H1 (cell line): ENCODE measurements at regions not wholly inside any gene's neighbourhood (a gene's known extent, or its start where the extent isn't known, plus 50 kb on each side); places are given as distances from the start of the nearest gene placed in this dataset.

Experiments used
- CTCF ChIA-PET: fragments of 300-600 bp; sonication (Branson Sonifier 250); formaldehyde crosslinking; loops from one replicate; lab custom pipeline; 2021; ENCODE audit not compliant: partially characterized antibody; lab: Charles Lee
- POLR2A ChIA-PET: fragments of 300-600 bp; sonication (Branson Sonifier 250); formaldehyde crosslinking; loops from one replicate; lab custom pipeline; 2021; ENCODE audit warnings: inconsistent platforms; ENCODE audit not compliant: partially characterized antibody; lab: Charles Lee
- DNase-seq, 2 experiments: peaks; one replicate each; pipeline versions ENCODE4 v3.0.0 to v3.0.0-alpha.2; 2010 to 2022; ENCODE audit warnings: low spot score in 2 of 2, low read depth in 1 of 2, mixed read lengths in 1 of 2
- FAIRE-seq: peaks from 2 replicates; lab custom pipeline; 2011; peaks lifted over from hg19 to GRCh38; lab: Jason Lieb, UNC
- H2AFZ ChIP-seq: 2 replicates; pipeline ENCODE4 v1.8.1; 2012; ENCODE audit warnings: low read length, inconsistent platforms
- H2AK5ac ChIP-seq: 2 replicates; pipeline ENCODE4 v1.6.1; 2013; ENCODE audit warnings: low read depth, low read length
- H2BK120ac ChIP-seq: replicated peaks from 2 replicates; pipeline ENCODE3; 2013; ENCODE audit warnings: low read depth, low read length, inconsistent platforms
- H2BK12ac ChIP-seq: 2 replicates; pipeline ENCODE4 v1.6.1; 2013; ENCODE audit warnings: low read depth, low read length
- H2BK15ac ChIP-seq: 2 replicates; pipeline ENCODE4 v1.6.1; 2013; ENCODE audit warnings: low read length
- H2BK20ac ChIP-seq: 2 replicates; pipeline ENCODE4 v1.6.1; 2013; ENCODE audit warnings: low read length
- H2BK5ac ChIP-seq: 2 replicates; pipeline ENCODE4 v1.6.1; 2013; ENCODE audit warnings: low read depth, low read length
- H3K14ac ChIP-seq: 2 replicates; pipeline ENCODE4 v1.6.1; 2013; ENCODE audit warnings: inconsistent platforms; ENCODE audit not compliant: insufficient read length
- H3K18ac ChIP-seq: 2 replicates; pipeline ENCODE4 v1.6.1; 2013; ENCODE audit warnings: low read length; ENCODE audit errors: extremely low read depth
- H3K23ac ChIP-seq: 2 replicates; pipeline ENCODE4 v1.6.1; 2013; ENCODE audit warnings: inconsistent platforms; ENCODE audit not compliant: insufficient read length
- H3K23me2 ChIP-seq: 2 replicates; pipeline ENCODE4 v1.6.1; 2013; ENCODE audit warnings: low read depth, low read length
- H3K27ac ChIP-seq: 2 replicates; pipeline ENCODE4 v1.6.1; 2011; ENCODE audit warnings: low read depth, low read length, inconsistent platforms
- H3K27me3 ChIP-seq, 4 experiments: replicated peaks in 1 of 4; 1 replicate in 1 of 4; 2 replicates in 3 of 4; pipeline versions ENCODE4 v1.6.1 to v1.8.1; 2011 to 2013; ENCODE audit warnings: low read length in 3 of 4, mild to moderate bottlenecking in 3 of 4, inconsistent platforms in 2 of 4, mixed read lengths in 2 of 4, moderate library complexity in 1 of 4; ENCODE audit not compliant: control insufficient read depth in 3 of 4, insufficient read depth in 3 of 4; ENCODE audit errors: extremely low read depth in 1 of 4
- H3K36me3 ChIP-seq, 4 experiments: 2 replicates each; pipeline versions ENCODE4 v1.6.1 to v1.8.1; 2011 to 2013; ENCODE audit warnings: mild to moderate bottlenecking in 4 of 4, low read length in 3 of 4, moderate library complexity in 2 of 4, control low read depth in 1 of 4, inconsistent platforms in 1 of 4; ENCODE audit not compliant: insufficient read depth in 4 of 4, control insufficient read depth in 2 of 4
- H3K4ac ChIP-seq: replicated peaks from 2 replicates; pipeline ENCODE3; 2013; ENCODE audit warnings: low read length, low read depth, mixed read lengths, inconsistent platforms; ENCODE audit not compliant: insufficient read length
- H3K4me1 ChIP-seq, 4 experiments: replicated peaks in 1 of 4; 1 replicate in 1 of 4; 2 replicates in 3 of 4; pipeline versions ENCODE4 v1.6.1 to v1.8.1; 2011 to 2013; ENCODE audit warnings: low read length in 3 of 4, inconsistent platforms in 2 of 4, mixed read lengths in 1 of 4; ENCODE audit not compliant: insufficient read depth in 4 of 4, control insufficient read depth in 3 of 4
- H3K4me2 ChIP-seq, 2 experiments: 2 replicates each; pipeline versions ENCODE4 v1.6.1 to v1.8.1; 2011 to 2013; ENCODE audit warnings: low read depth in 2 of 2, low read length in 2 of 2, control low read depth in 1 of 2, inconsistent platforms in 1 of 2, mild to moderate bottlenecking in 1 of 2; ENCODE audit not compliant: insufficient read depth in 1 of 2
- H3K4me3 ChIP-seq, 4 experiments: fragments of 200-600, 300-600 bp in 1 of 4; sonication (generic), shearing (Covaris generic), sonication (Bioruptor Twin) in 1 of 4; 2 replicates each; pipeline versions ENCODE4 v1.5.1 to v1.8.1; 2011 to 2016; ENCODE audit warnings: low read length in 4 of 4, low read depth in 3 of 4, control low read depth in 2 of 4, inconsistent platforms in 2 of 4, mild to moderate bottlenecking in 2 of 4, mixed read lengths in 1 of 4, moderate library complexity in 1 of 4; ENCODE audit not compliant: insufficient read depth in 2 of 4; ENCODE audit errors: extremely low read depth in 1 of 4
- H3K56ac ChIP-seq: replicated peaks from 2 replicates; pipeline ENCODE3; 2013; ENCODE audit warnings: low read depth, mild to moderate bottlenecking, mixed read lengths, low read length, inconsistent platforms; ENCODE audit not compliant: insufficient read length
- H3K79me1 ChIP-seq: 2 replicates; pipeline ENCODE4 v1.6.1; 2013; ENCODE audit warnings: low read depth, low read length, control low read depth
- H3K79me2 ChIP-seq, 2 experiments: 2 replicates each; pipeline versions ENCODE4 v1.6.1 to v1.8.1; 2012 to 2013; ENCODE audit warnings: low read length in 2 of 2, mild to moderate bottlenecking in 2 of 2, inconsistent platforms in 1 of 2; ENCODE audit not compliant: insufficient read depth in 2 of 2, control insufficient read depth in 1 of 2
- H3K9ac ChIP-seq, 4 experiments: replicated peaks in 1 of 4; 1 replicate in 1 of 4; 2 replicates in 3 of 4; pipeline versions ENCODE4 v1.6.1 to v1.8.1; 2011 to 2013; ENCODE audit warnings: low read depth in 3 of 4, low read length in 3 of 4, control low read depth in 2 of 4, mild to moderate bottlenecking in 2 of 4, moderate library complexity in 2 of 4, inconsistent platforms in 1 of 4; ENCODE audit errors: extremely low read depth in 1 of 4
- H3K9me3 ChIP-seq, 2 experiments: 2 replicates each; pipeline versions ENCODE4 v1.6.1 to v1.8.1; 2012 to 2013; ENCODE audit warnings: mild to moderate bottlenecking in 2 of 2, moderate library complexity in 2 of 2, control low read depth in 1 of 2, inconsistent platforms in 1 of 2, low read depth in 1 of 2, low read length in 1 of 2, mixed read lengths in 1 of 2; ENCODE audit not compliant: insufficient read depth in 2 of 2
- H4K20me1 ChIP-seq, 2 experiments: replicated peaks in 1 of 2; 2 replicates each; pipeline versions ENCODE3 to v1.8.1; 2011 to 2013; ENCODE audit warnings: inconsistent platforms in 2 of 2, low read length in 2 of 2, mild to moderate bottlenecking in 1 of 2; ENCODE audit not compliant: insufficient read depth in 2 of 2, control insufficient read depth in 1 of 2
- H4K5ac ChIP-seq: 2 replicates; pipeline ENCODE4 v1.6.1; 2013; ENCODE audit warnings: low read length, low read depth, mixed read lengths, inconsistent platforms; ENCODE audit not compliant: insufficient read length
- H4K8ac ChIP-seq: 2 replicates; pipeline ENCODE4 v1.8.0; 2013; ENCODE audit warnings: mild to moderate bottlenecking, moderate library complexity, low read length, inconsistent platforms; ENCODE audit not compliant: insufficient read depth; ENCODE audit errors: extremely low read depth
- H4K91ac ChIP-seq: replicated peaks from 2 replicates; pipeline ENCODE3; 2013; ENCODE audit warnings: low read length, mixed read lengths, inconsistent platforms; ENCODE audit not compliant: insufficient read length
- CBX5 ChIP-seq: fragments of 300-800, 300-1000 bp; sonication (generic); IDR thresholded peaks from 2 replicates; pipeline ENCODE4 v1.7.1; 2016; ENCODE audit warnings: antibody characterized with exemption, low read length, low read depth
- CREB1 ChIP-seq: IDR thresholded peaks from 2 replicates; pipeline ENCODE4 v1.6.1; 2012; ENCODE audit warnings: inconsistent platforms
- EGR1 ChIP-seq: IDR thresholded peaks from 2 replicates; pipeline ENCODE4 v1.6.1; 2011; ENCODE audit warnings: low read depth, low read length, borderline replicate concordance
- GABPA ChIP-seq: IDR thresholded peaks from 2 replicates; pipeline ENCODE4 v1.6.1; 2011; ENCODE audit warnings: mild to moderate bottlenecking, low read length, moderate library complexity, borderline replicate concordance; ENCODE audit not compliant: insufficient read depth
- JUND ChIP-seq: IDR thresholded peaks from 2 replicates; pipeline ENCODE4 v1.6.1; 2011; ENCODE audit warnings: mild to moderate bottlenecking, improper control_type of control experiment, low read length
- SAP30 ChIP-seq: fragments of 300-600 bp; sonication (generic); IDR thresholded peaks from 2 replicates; pipeline ENCODE4 v1.7.1; 2012; ENCODE audit warnings: low read length, moderate library complexity, mild to moderate bottlenecking, inconsistent platforms; ENCODE audit not compliant: insufficient read depth, insufficient replicate concordance
- SP2 ChIP-seq: IDR thresholded peaks from 2 replicates; pipeline ENCODE4 v1.6.1; 2012; ENCODE audit warnings: mild to moderate bottlenecking, low read length, inconsistent platforms
- SUZ12 ChIP-seq: fragments of 200-600 bp; sonication (generic); IDR thresholded peaks from 2 replicates; pipeline ENCODE4 v1.6.1; 2012; ENCODE audit warnings: mild to moderate bottlenecking, inconsistent platforms, low read length, moderate library complexity, mixed read lengths
- TAF1 ChIP-seq: IDR thresholded peaks from 2 replicates; pipeline ENCODE4 v1.6.1; 2011; ENCODE audit warnings: mild to moderate bottlenecking, low read depth, low read length
- TEAD4 ChIP-seq: IDR thresholded peaks from 2 replicates; pipeline ENCODE4 v1.6.1; 2012; ENCODE audit warnings: low read depth, low read length, inconsistent platforms, mixed read lengths
- WGBS, 2 experiments: shearing (Covaris generic) in 1 of 2; methylation state at CpG; one replicate each; pipeline versions ENCODE4 v1.1.6 to v1.1.7; 2013 to 2015; ENCODE audit warnings: low lambda C conversion rate in 2 of 2, mixed read lengths in 2 of 2, inconsistent platforms in 1 of 2, low coverage in 1 of 2, missing lambda C conversion rate in 1 of 2; ENCODE audit not compliant: insufficient replicate concordance in 2 of 2, insufficient coverage in 1 of 2, insufficient read length in 1 of 2; ENCODE audit errors: extremely low coverage in 1 of 2, missing lambda C conversion rate in 1 of 2; 5-methylcytosine and 5-hydroxymethylcytosine counted together
- TF ChIP-seq, protein P1 (sequence below): IDR thresholded peaks from 2 replicates; pipeline ENCODE4 v1.6.1; 2011; ENCODE audit warnings: low read depth, mild to moderate bottlenecking, low read length; ENCODE audit not compliant: insufficient read depth

DNA sequence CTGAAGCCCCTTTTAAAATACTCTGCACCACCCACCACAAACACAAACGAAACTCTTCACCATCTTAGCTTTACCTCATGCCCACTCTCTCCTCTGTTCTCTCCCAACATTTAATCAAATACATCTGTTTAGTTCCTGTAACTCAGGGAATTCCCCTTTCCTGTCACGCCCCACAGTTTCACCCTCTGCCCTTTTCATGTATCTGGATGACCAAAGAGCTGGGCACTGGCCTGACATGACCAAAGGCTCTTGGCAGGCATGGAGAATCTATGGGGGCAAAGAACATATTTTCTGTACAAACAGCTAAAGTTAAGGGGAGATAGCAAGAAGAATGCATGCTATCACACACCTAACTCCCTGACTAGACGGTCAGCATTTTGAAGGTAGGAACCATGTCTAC lies 270.0 kb downstream of the TBL1XR1 start:
- Histone ChIP-seq H3K36me3 (no peaks in the 10 kb centered on the region), H3K9me3 (no peaks in the 10 kb centered on the region), H3K4me2 (no peak overlapping the region), H2AFZ (no peak overlapping the region), H3K14ac (no peak overlapping the region), H3K18ac (no peak overlapping the region), H3K27ac (no peak overlapping the region), H4K20me1 (no peaks in the 10 kb centered on the region), H2BK120ac (no peak overlapping the region), H2AK5ac (no peak overlapping the region), H2BK5ac (no peak overlapping the region), H2BK20ac (no peak overlapping the region), H3K56ac (no peak overlapping the region), H2BK15ac (no peak overlapping the region), H3K4ac (no peak overlapping the region), H3K79me2 (no peaks in the 10 kb centered on the region), H4K5ac (no peak overlapping the region), H3K27me3 (no peaks in the 10 kb centered on the region), H4K8ac (no peak overlapping the region), H3K79me1 (no peaks in the 10 kb centered on the region), H2BK12ac (no peak overlapping the region), H4K91ac (no peak overlapping the region), H3K23ac (no peak overlapping the region), H3K9ac (no peak overlapping the region), H3K4me1 (no peaks in the 10 kb centered on the region), H3K4me3 (no peak overlapping the region), H3K23me2 (no peaks in the 10 kb centered on the region)
- no peak for FAIRE-seq
- CTCF ChIA-PET: interaction anchor here (1.1 to 4.6 kb wide), 2 partner anchors 54 to 709 kb away, joined by 3 to 27 read pairs; no protein-coding TSS in a partner anchor
- DNase-seq: no peak
- POLR2A ChIA-PET: no interaction called here
- 31 to 100% methylated on average over 1 to 3 of the region's 3 CpGs for WGBS, 2 experiments
- TF ChIP-seq SAP30 (no peak), TEAD4 (no peak), TAF1 (no peak), GABPA (no peak), CBX5 (no peak), JUND (no peak), SP2 (no peak), EGR1 (no peak), SUZ12 (no peak), CREB1 (no peak)
- TF ChIP-seq, protein P1, sequence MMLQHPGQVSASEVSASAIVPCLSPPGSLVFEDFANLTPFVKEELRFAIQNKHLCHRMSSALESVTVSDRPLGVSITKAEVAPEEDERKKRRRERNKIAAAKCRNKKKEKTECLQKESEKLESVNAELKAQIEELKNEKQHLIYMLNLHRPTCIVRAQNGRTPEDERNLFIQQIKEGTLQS: no peak
